LNCaP clone FGC (cell line): ENCODE measurements at regions not wholly inside any gene's neighbourhood (a gene's known extent, or its start where the extent isn't known, plus 50 kb on each side); places are given as distances from the start of the nearest gene placed in this dataset.

Experiments used
- DNase-seq: peaks from one replicate; pipeline ENCODE4 v3.0.0-alpha.2; 2011; ENCODE audit warnings: low read depth
- H3K4me3 ChIP-seq: 2 replicates; pipeline ENCODE4 v1.5.1; 2011; ENCODE audit warnings: mild to moderate bottlenecking, low read depth, low read length, control low read depth
- TF ChIP-seq, protein P1 (sequence below): IDR thresholded peaks from 2 replicates; pipeline ENCODE4 v1.5.1; 2012; ENCODE audit warnings: mild to moderate bottlenecking; ENCODE audit not compliant: control insufficient read depth, insufficient read depth; ENCODE audit errors: extremely low read depth

DNA sequence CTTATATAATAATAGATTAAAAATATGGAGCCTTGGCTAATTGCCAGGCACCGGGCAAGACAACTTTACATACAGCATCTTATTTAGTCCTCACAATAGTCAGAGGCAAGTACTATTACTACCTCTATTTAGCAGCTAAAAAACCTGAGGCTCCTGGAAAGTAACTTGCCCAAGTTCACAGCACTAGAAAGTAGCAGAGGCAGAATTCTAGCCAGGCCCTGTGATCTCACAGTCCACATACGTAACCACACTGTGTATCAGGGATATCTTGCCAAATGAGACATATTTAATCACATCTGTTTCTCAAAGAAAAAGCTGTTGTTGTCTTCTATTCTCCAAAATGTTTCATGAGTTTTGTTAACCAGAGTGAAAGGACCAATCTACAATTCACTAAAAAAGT is 378.5 kb downstream of the PLPP3 start:
- no peak overlapping the region for H3K4me3 ChIP-seq
- no peak for DNase-seq
- TF ChIP-seq, protein P1, sequence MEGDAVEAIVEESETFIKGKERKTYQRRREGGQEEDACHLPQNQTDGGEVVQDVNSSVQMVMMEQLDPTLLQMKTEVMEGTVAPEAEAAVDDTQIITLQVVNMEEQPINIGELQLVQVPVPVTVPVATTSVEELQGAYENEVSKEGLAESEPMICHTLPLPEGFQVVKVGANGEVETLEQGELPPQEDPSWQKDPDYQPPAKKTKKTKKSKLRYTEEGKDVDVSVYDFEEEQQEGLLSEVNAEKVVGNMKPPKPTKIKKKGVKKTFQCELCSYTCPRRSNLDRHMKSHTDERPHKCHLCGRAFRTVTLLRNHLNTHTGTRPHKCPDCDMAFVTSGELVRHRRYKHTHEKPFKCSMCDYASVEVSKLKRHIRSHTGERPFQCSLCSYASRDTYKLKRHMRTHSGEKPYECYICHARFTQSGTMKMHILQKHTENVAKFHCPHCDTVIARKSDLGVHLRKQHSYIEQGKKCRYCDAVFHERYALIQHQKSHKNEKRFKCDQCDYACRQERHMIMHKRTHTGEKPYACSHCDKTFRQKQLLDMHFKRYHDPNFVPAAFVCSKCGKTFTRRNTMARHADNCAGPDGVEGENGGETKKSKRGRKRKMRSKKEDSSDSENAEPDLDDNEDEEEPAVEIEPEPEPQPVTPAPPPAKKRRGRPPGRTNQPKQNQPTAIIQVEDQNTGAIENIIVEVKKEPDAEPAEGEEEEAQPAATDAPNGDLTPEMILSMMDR, result no peak

DNA sequence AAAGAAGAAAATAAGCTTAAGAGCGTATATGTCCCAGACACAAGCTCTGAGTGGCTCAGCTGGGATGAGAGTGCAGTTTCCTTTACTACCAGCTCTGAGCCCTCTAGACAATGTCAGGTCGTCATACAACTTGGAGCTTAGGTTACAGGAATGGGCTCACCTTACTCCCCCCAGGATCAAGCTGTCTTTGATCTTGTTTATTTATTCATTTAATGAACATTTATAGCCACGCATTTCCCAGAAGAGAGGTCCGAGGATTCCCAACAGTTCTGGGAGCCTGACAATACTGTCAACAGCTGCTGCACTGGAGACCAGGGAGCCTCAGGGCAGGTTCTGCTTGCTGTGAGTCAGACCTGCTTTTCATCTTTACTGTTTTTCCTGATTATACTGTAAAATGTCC is 378.9 kb downstream of the PLPP3 start:
- no peak for DNase-seq
- H3K4me3 ChIP-seq, result no peak overlapping the region
- TF ChIP-seq, protein P1, result no peak

DNA sequence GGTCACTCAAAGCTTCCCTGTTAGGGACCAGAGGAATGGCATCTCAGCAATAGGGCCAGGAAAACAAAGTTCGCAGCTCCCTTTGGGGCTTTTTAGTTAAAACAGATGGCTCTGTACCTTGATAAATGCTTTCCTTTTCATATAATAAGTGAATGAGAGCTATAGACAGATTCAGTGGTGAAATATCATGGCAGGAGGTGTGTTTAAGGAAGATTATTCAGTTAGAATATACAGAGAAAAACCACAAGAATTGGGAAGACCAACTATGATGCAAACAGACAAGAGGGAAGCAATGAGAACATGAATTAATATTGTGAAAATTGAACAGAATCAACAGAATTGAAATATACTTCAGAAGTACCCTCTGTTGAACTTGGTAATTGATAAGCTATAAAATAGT is 379.4 kb downstream of the PLPP3 start:
- TF ChIP-seq, protein P1, result no peak
- no peak for DNase-seq
- H3K4me3 ChIP-seq, result no peak overlapping the region

DNA sequence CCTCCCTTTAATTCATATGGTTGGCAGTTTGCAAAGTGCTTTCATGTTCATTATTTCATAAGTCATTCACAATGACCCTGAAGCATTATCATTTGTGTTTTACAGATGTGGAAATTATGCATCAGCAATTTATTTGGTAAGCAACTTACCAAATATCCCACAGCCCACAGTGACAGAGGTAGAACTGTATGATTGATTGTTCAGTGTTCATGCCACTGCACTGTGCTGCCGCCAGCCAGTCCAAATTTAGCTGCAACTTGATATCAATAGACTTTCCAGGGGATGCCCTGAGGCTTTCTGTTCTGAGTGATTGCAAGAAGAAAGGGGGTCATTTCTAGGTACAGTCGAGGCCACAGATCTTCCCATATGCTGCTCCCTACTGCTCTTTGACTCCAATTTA is 380.3 kb downstream of the PLPP3 start:
- H3K4me3 ChIP-seq, result no peak overlapping the region
- no peak for DNase-seq
- TF ChIP-seq, protein P1, result no peak

DNA sequence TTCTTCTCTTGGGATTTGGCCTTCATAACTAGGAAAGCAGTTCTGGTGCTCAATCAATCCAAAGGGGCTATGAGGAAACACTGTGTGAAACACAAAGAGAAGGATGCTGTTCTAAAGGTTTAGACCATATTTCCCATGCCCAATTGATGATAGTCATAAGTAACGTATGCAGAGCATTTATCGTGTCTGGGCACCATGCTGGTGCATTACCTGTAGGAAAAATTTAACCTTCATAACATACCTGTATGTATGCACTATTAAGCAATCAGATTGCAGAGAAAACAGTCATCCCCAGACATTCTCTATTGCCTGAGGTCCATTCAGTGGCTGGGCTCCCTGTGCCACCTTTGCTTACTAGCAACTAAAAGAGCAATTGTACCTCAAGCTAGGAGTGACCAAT is 381.4 kb downstream of the PLPP3 start:
- no peak for DNase-seq
- TF ChIP-seq, protein P1, result no peak
- no peak overlapping the region for H3K4me3 ChIP-seq

DNA sequence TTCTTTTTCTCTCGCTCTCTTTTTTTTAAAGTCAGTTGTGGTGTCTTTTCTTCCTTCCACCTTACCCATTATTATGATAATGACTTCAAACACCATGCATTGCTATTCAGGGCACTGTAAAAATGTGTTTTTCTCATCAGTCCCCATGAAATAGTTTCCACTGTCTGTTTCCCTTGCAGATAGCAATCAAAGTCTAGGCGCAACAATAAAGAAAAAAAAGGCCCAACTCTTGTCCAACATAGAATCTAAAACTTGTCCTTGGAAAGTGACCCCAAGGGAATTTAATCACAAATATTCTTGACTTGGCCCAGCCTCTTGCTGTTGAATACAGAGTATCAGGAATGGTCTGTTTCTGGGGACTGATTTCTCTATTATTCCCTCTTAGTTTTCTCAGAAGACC is 382.5 kb downstream of the PLPP3 start:
- DNase-seq, result no peak
- H3K4me3 ChIP-seq, result no peak overlapping the region
- TF ChIP-seq, protein P1, result no peak

DNA sequence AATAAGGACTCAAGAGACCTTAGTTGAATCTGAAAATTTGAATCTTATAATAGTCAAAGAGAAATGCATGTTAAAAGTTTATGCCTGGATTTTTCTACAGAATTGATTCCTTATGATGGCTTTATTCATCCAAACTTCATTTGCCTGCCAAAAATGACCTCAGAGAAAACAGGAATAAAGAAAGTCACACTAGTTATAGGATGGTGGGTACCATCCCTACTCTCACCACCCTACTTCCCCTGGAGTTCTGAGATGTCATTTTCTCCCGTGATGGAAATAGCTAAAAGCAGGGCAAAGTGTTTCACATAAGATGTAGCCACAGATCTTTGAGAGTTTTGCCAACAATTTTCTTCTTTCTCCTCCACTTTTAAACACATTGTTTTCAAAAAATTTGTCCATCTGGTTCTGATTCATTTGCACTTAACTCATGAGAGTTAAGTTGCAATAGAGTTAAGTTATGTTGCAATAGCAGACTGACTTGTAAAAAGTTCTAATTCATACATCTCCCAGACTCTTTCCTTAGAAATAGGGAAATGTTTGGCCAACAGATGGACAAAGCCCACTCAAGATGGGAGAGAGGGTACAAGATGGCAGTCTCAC is 384.6 kb downstream of the PLPP3 start:
- H3K4me3 ChIP-seq, result no peak overlapping the region
- TF ChIP-seq, protein P1, result no peak

More for the DNA sequence above, 384.6 kb downstream of the PLPP3 start:
- DNase-seq, result no peak
